GM23248 (cell line): ENCODE measurements at regions not wholly inside any gene's neighbourhood (a gene's known extent, or its start where the extent isn't known, plus 50 kb on each side); places are given as distances from the start of the nearest gene placed in this dataset.

Source experiments
- DNase-seq: peaks from one replicate; pipeline ENCODE4 v3.0.0-alpha.2; 2015
- H2AFZ ChIP-seq: fragments of 200-600 bp; sonication (generic); 2 replicates; pipeline ENCODE4 v1.6.1; 2016; ENCODE audit warnings: antibody characterized with exemption
- H3F3A ChIP-seq: fragments of 200-600 bp; sonication (generic); 2 replicates; pipeline ENCODE4 v1.6.1; 2016; ENCODE audit warnings: mild to moderate bottlenecking, antibody characterized with exemption, mixed run types; ENCODE audit not compliant: insufficient read depth
- H3K27ac ChIP-seq: fragments of 200-600 bp; sonication (generic); 2 replicates; pipeline ENCODE4 v1.5.1; 2016; ENCODE audit warnings: mild to moderate bottlenecking
- H3K27me3 ChIP-seq: fragments of 200-600 bp; sonication (generic); replicated peaks from 2 replicates; pipeline ENCODE4 v1.6.1; 2016; ENCODE audit warnings: mild to moderate bottlenecking; ENCODE audit not compliant: insufficient read depth
- H3K36me3 ChIP-seq: fragments of 200-600 bp; sonication (generic); 2 replicates; pipeline ENCODE4 v1.6.1; 2016; ENCODE audit warnings: low read depth, mild to moderate bottlenecking
- H3K4me1 ChIP-seq: fragments of 200-600 bp; sonication (generic); 2 replicates; pipeline ENCODE4 v1.6.1; 2016; ENCODE audit warnings: mild to moderate bottlenecking; ENCODE audit not compliant: insufficient read depth
- H3K4me2 ChIP-seq: fragments of 200-600 bp; sonication (generic); one replicate; pipeline ENCODE4 v1.6.1; 2016; ENCODE audit warnings: mild to moderate bottlenecking; ENCODE audit not compliant: unreplicated experiment
- H3K4me3 ChIP-seq: fragments of 200-600 bp; sonication (generic); 2 replicates; pipeline ENCODE4 v1.5.1; 2016; ENCODE audit warnings: mild to moderate bottlenecking
- H3K79me2 ChIP-seq: fragments of 200-600 bp; sonication (generic); 2 replicates; pipeline ENCODE4 v1.6.1; 2016; ENCODE audit warnings: mild to moderate bottlenecking; ENCODE audit not compliant: insufficient read depth
- H3K9ac ChIP-seq: fragments of 200-600 bp; sonication (generic); 2 replicates; pipeline ENCODE4 v1.6.1; 2016; ENCODE audit warnings: mild to moderate bottlenecking
- H3K9me2 ChIP-seq: fragments of 200-600 bp; sonication (generic); 2 replicates; pipeline ENCODE4 v1.6.1; 2016; ENCODE audit warnings: mixed run types, mild to moderate bottlenecking, moderate library complexity; ENCODE audit not compliant: insufficient read depth
- H3K9me3 ChIP-seq: fragments of 200-600 bp; sonication (generic); one replicate; pipeline ENCODE4 v1.6.1; 2017; ENCODE audit warnings: low read depth
- H4K20me1 ChIP-seq: fragments of 200-600 bp; sonication (generic); 2 replicates; pipeline ENCODE4 v1.6.0; 2016; ENCODE audit not compliant: insufficient read depth
- EZH2 ChIP-seq: fragments of 200-600 bp; sonication (generic); IDR thresholded peaks from 2 replicates; pipeline ENCODE4 v1.6.1; 2018; ENCODE audit warnings: antibody characterized with exemption, mild to moderate bottlenecking; ENCODE audit not compliant: insufficient read depth, poor library complexity, severe bottlenecking
- EZH2phosphoT487 ChIP-seq: fragments of 200-600 bp; sonication (generic); IDR thresholded peaks from 2 replicates; pipeline ENCODE4 v1.6.1; 2018; ENCODE audit warnings: antibody characterized with exemption, moderate library complexity, mild to moderate bottlenecking, low read depth; ENCODE audit not compliant: insufficient read depth
- WGBS, 2 experiments: methylation state at CpG; one replicate each; pipeline ENCODE4 v1.1.6; 2015 to 2017; ENCODE audit warnings: low lambda C conversion rate in 2 of 2, low coverage in 1 of 2; ENCODE audit errors: missing lambda C conversion rate in 2 of 2; 5-methylcytosine and 5-hydroxymethylcytosine counted together
- in situ Hi-C: fragments of 300-500 bp; cut with MboI; formaldehyde crosslinking; loops from 2 replicates; pipeline ENCODE4 v1.15.0; 2020

GRCh38 chr15:77702211-77702957, 69.7 kb upstream of the LINGO1 start:
- Histone ChIP-seq H3K9ac (no peak overlapping the region), H3K36me3 (no peaks in the 10 kb centered on the region), H3K9me2 (no peaks in the 10 kb centered on the region), H3K79me2 (no peaks in the 10 kb centered on the region), H3K9me3 (no peaks in the 10 kb centered on the region), H3K4me1 (no peaks in the 10 kb centered on the region), H3K27me3 (no peaks in the 10 kb centered on the region; the same call in 1 of the 2 replicates), H2AFZ (no peak overlapping the region), H4K20me1 (no peaks in the 10 kb centered on the region), H3K4me3 (no peak overlapping the region), H3F3A (no peaks in the 10 kb centered on the region), H3K4me2 (no peak overlapping the region), H3K27ac (no peak overlapping the region)
- peak; percentile 46 for DNase-seq
- WGBS, 2 experiments, result 33 to 38% methylated on average over 5 of the region's 5 CpGs
- TF ChIP-seq EZH2phosphoT487 (no peak), EZH2 (no peak)
- in situ Hi-C loops, result no loop called here

GRCh38 chr15:77698481-77698880, 65.8 kb upstream of the LINGO1 start:
- DNase-seq, result no peak
- Histone ChIP-seq H3K4me2 (no peak overlapping the region), H3K4me1 (no peaks in the 10 kb centered on the region), H3K27ac (no peak overlapping the region), H3K4me3 (no peak overlapping the region), H3K9me3 (no peaks in the 10 kb centered on the region), H3K79me2 (no peaks in the 10 kb centered on the region), H3K27me3 (no peaks in the 10 kb centered on the region; the same call in 1 of the 2 replicates), H2AFZ (no peak overlapping the region), H3K9me2 (no peaks in the 10 kb centered on the region), H4K20me1 (no peaks in the 10 kb centered on the region), H3K9ac (no peak overlapping the region), H3F3A (no peaks in the 10 kb centered on the region), H3K36me3 (no peaks in the 10 kb centered on the region)
- TF ChIP-seq EZH2 (no peak), EZH2phosphoT487 (no peak)
- in situ Hi-C loops, result no loop called here
- 32 to 42% methylated on average over 10 of the region's 10 CpGs for WGBS, 2 experiments

GRCh38 chr15:77697893-77698292, 65.2 kb upstream of the LINGO1 start:
- no peaks in the 10 kb centered on the region for H3K9me3 ChIP-seq
- no peak overlapping the region for H3K4me3 ChIP-seq
- no peaks in the 10 kb centered on the region for H3K79me2 ChIP-seq
- in situ Hi-C loops, result no loop called here
- no peaks in the 10 kb centered on the region for H3K36me3 ChIP-seq
- TF ChIP-seq EZH2, result no peak
- TF ChIP-seq EZH2phosphoT487, result no peak
- no peak overlapping the region for H3K4me2 ChIP-seq
- H4K20me1 ChIP-seq, result no peaks in the 10 kb centered on the region
- no peak overlapping the region for H2AFZ ChIP-seq
- whole genome bisulfite sequencing, 2 experiments, result 65 to 69% methylated on average over 7 of the region's 7 CpGs
- no peaks in the 10 kb centered on the region; the same call in 1 of the 2 replicates for H3K27me3 ChIP-seq
- no peak overlapping the region for H3K9ac ChIP-seq
- no peaks in the 10 kb centered on the region for H3K9me2 ChIP-seq
- H3F3A ChIP-seq, result no peaks in the 10 kb centered on the region
- no peak overlapping the region for H3K27ac ChIP-seq
- no peak for DNase-seq
- no peaks in the 10 kb centered on the region for H3K4me1 ChIP-seq

DNA sequence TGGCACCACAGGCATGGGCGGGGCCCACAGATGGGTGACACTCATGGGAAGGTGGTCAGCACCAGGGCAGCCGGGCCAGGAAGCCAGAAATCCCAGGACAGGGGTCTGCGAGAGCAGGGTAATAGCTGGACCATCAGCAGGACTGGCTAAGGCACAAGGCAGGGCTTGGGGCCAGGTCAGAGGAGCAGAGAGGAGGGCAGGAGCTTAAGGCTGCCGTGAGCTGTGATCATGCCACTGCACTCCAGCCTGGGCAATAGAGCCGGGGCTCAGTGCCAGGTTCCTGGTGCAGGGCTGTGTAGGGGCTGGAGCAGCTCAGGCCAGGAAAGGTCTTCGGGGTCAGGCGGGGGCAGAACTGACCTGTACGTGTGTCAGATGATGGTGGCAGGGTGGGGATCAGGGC, 64.2 kb upstream of the LINGO1 start:
- H3K9me3 ChIP-seq, result no peaks in the 10 kb centered on the region
- H3K9ac ChIP-seq, result no peak overlapping the region
- no peak overlapping the region for H2AFZ ChIP-seq
- no peak for DNase-seq
- TF ChIP-seq EZH2phosphoT487, result no peak
- TF ChIP-seq EZH2, result no peak
- 45% methylated on average over 8 of the region's 8 CpGs for WGBS, 2 experiments
- no peaks in the 10 kb centered on the region for H3K9me2 ChIP-seq
- no peaks in the 10 kb centered on the region for H3K79me2 ChIP-seq
- H4K20me1 ChIP-seq, result no peaks in the 10 kb centered on the region
- no peak overlapping the region for H3K4me3 ChIP-seq
- no peak overlapping the region for H3K27ac ChIP-seq
- no peaks in the 10 kb centered on the region; the same call in none of the 2 replicates for H3K27me3 ChIP-seq
- in situ Hi-C loops, result no loop called here
- H3K36me3 ChIP-seq, result no peaks in the 10 kb centered on the region
- H3K4me2 ChIP-seq, result no peak overlapping the region
- H3K4me1 ChIP-seq, result no peaks in the 10 kb centered on the region
- no peaks in the 10 kb centered on the region for H3F3A ChIP-seq
